CD14-positive monocyte (primary cell): ENCODE measurements at regions not wholly inside any gene's neighbourhood (a gene's known extent, or its start where the extent isn't known, plus 50 kb on each side); places are given as distances from the start of the nearest gene placed in this dataset.

ENCODE experiments used
- DNase-seq, 3 donors: peaks; one replicate each; pipeline ENCODE4 v3.0.0-alpha.2; 2011 to 2022
- H2AFZ ChIP-seq: 2 replicates; pipeline ENCODE4 v1.6.0; 2012; ENCODE audit warnings: mild to moderate bottlenecking, low read depth, low read length, inconsistent platforms; ENCODE audit not compliant: insufficient read depth, poor library complexity, severe bottlenecking
- H3K27ac ChIP-seq, 2 donors: 1 replicate in 1 of 2; 2 replicates in 1 of 2; pipeline ENCODE4 v1.5.1; 2012 to 2013; ENCODE audit warnings: low read length in 2 of 2, control low read depth in 1 of 2, inconsistent platforms in 1 of 2, low read depth in 1 of 2, mild to moderate bottlenecking in 1 of 2
- H3K27me3 ChIP-seq, 2 donors: one replicate each; pipeline versions ENCODE4 v1.6.0 to v1.6.1; 2011 to 2013; ENCODE audit warnings: low read length in 2 of 2; ENCODE audit not compliant: control insufficient read depth in 2 of 2, insufficient read depth in 2 of 2
- H3K36me3 ChIP-seq, 2 donors: replicated peaks in 1 of 2; 1 replicate in 1 of 2; 2 replicates in 1 of 2; pipeline versions ENCODE4 v1.5.1 to v1.6.1; 2012 to 2013; ENCODE audit warnings: low read length in 2 of 2, control low read depth in 1 of 2, inconsistent platforms in 1 of 2, mild to moderate bottlenecking in 1 of 2; ENCODE audit not compliant: insufficient read depth in 2 of 2, control insufficient read depth in 1 of 2
- H3K4me1 ChIP-seq, 2 donors: 1 replicate in 1 of 2; 2 replicates in 1 of 2; pipeline versions ENCODE4 v1.5.1 to v1.6.1; 2012 to 2013; ENCODE audit warnings: low read length in 2 of 2, control low read depth in 1 of 2, inconsistent platforms in 1 of 2, mild to moderate bottlenecking in 1 of 2, moderate library complexity in 1 of 2; ENCODE audit not compliant: insufficient read depth in 2 of 2, control insufficient read depth in 1 of 2
- H3K4me2 ChIP-seq: replicated peaks from 2 replicates; pipeline ENCODE3; 2012; ENCODE audit warnings: low read length, moderate library complexity, mild to moderate bottlenecking; ENCODE audit not compliant: poor library complexity, severe bottlenecking; ENCODE audit errors: extremely low read depth
- H3K4me3 ChIP-seq, 3 experiments: fragments of 200-600 bp in 1 of 3; sonication (generic) in 1 of 3; replicated peaks in 1 of 3; 1 replicate in 2 of 3; 2 replicates in 1 of 3; pipeline ENCODE4 v1.5.1; 2011 to 2013; ENCODE audit warnings: low read length in 3 of 3, mild to moderate bottlenecking in 3 of 3, control low read depth in 2 of 3, low read depth in 2 of 3, inconsistent platforms in 1 of 3, moderate library complexity in 1 of 3
- H3K79me2 ChIP-seq: 2 replicates; pipeline ENCODE4 v1.6.0; 2012; ENCODE audit warnings: mild to moderate bottlenecking, control low read depth, inconsistent platforms, low read length, moderate library complexity; ENCODE audit not compliant: insufficient read depth
- H3K9ac ChIP-seq: 2 replicates; pipeline ENCODE4 v1.6.0; 2017; ENCODE audit warnings: low read length, mild to moderate bottlenecking; ENCODE audit not compliant: insufficient read depth, poor library complexity, severe bottlenecking
- H3K9me3 ChIP-seq, 2 donors: replicated peaks in 1 of 2; 1 replicate in 1 of 2; 2 replicates in 1 of 2; pipeline versions ENCODE4 v1.5.1 to v1.6.1; 2012 to 2013; ENCODE audit warnings: low read length in 2 of 2, control low read depth in 1 of 2; ENCODE audit not compliant: control insufficient read depth in 1 of 2, insufficient read depth in 1 of 2
- H4K20me1 ChIP-seq: 2 replicates; pipeline ENCODE4 v1.6.0; 2012; ENCODE audit warnings: mild to moderate bottlenecking, low read length, control low read depth, moderate library complexity; ENCODE audit not compliant: insufficient read depth
- H3K27ac Mint-ChIP-seq, 7 donors: one replicate each; pipeline ENCODE4 v1.8.0; 2020; ENCODE audit warnings: mild to moderate bottlenecking in 7 of 7, mixed read lengths in 7 of 7, moderate library complexity in 6 of 7, inconsistent platforms in 2 of 7
- H3K27me3 Mint-ChIP-seq, 3 donors: one replicate each; pipeline ENCODE4 v1.8.0; 2021 to 2022; ENCODE audit warnings: low read depth in 3 of 3, mild to moderate bottlenecking in 3 of 3, mixed read lengths in 3 of 3, moderate library complexity in 3 of 3, inconsistent platforms in 1 of 3
- H3K36me3 Mint-ChIP-seq, 2 donors: one replicate each; pipeline ENCODE4 v1.8.0; 2020; ENCODE audit warnings: mixed read lengths in 2 of 2, inconsistent platforms in 1 of 2, mild to moderate bottlenecking in 1 of 2
- H3K4me1 Mint-ChIP-seq: one replicate; pipeline ENCODE4 v1.8.0; 2020; ENCODE audit warnings: mild to moderate bottlenecking, mixed read lengths
- H3K4me3 Mint-ChIP-seq, 2 donors: one replicate each; pipeline ENCODE4 v1.8.0; 2020; ENCODE audit warnings: mild to moderate bottlenecking in 2 of 2, mixed read lengths in 2 of 2, moderate library complexity in 1 of 2
- H3K9me3 Mint-ChIP-seq, 7 donors: one replicate each; pipeline ENCODE4 v1.8.0; 2020 to 2022; ENCODE audit warnings: mixed read lengths in 7 of 7, mild to moderate bottlenecking in 6 of 7, moderate library complexity in 6 of 7, inconsistent platforms in 2 of 7
- CTCF ChIP-seq: fragments of 200-600 bp; IDR thresholded peaks from one replicate; pipeline ENCODE4 v1.8.0; 2022; ENCODE audit warnings: antibody characterized with exemption, mild to moderate bottlenecking
- WGBS: methylation state at CpG from one replicate; pipeline ENCODE4 v1.1.5; 2013; ENCODE audit warnings: missing lambda C conversion rate; ENCODE audit not compliant: insufficient coverage; 5-methylcytosine and 5-hydroxymethylcytosine counted together
- intact Hi-C, 2 donors: fragments of 100-400 bp; cut with micrococcal nuclease; formaldehyde crosslinking; loops; one replicate each; pipeline versions ENCODE4 v1.15.0 to v1.15.1; 2023

- no peak overlapping the region for H3K27ac ChIP-seq
- no peaks in the 10 kb centered on the region for H4K20me1 ChIP-seq
- H3K27ac Mint-ChIP-seq = no peak overlapping the region
- no peak for DNase-seq
- H3K27me3 Mint-ChIP-seq = peaks cover 0 to 5% (median 1%) of the 10 kb centered on the region in 3 donors
- H2AFZ ChIP-seq = no peak overlapping the region
- no peak overlapping the region for H3K9ac ChIP-seq
- intact Hi-C loops = no loop called here
- no peaks in the 10 kb centered on the region for H3K36me3 ChIP-seq
- H3K9me3 ChIP-seq = peaks cover 0 to 6% of the 10 kb centered on the region in 2 donors
- no peaks in the 10 kb centered on the region for H3K27me3 ChIP-seq
- H3K4me1 ChIP-seq = no peaks in the 10 kb centered on the region
- H3K4me3 Mint-ChIP-seq = no peak overlapping the region
- H3K4me3 ChIP-seq = no peak overlapping the region
- no peak overlapping the region for H3K4me2 ChIP-seq
- H3K4me1 Mint-ChIP-seq = no peaks in the 10 kb centered on the region
- no peaks in the 10 kb centered on the region for H3K36me3 Mint-ChIP-seq
- WGBS = 80% methylated on average over 1 of the region's 3 CpGs
- H3K79me2 ChIP-seq = no peaks in the 10 kb centered on the region
- TF ChIP-seq CTCF = no peak
- H3K9me3 Mint-ChIP-seq = peaks cover 0 to 11% (median 4%) of the 10 kb centered on the region in 7 donors
Observed at GRCh38 chr9:14391620-14392019, 77.7 kb upstream of the NFIB start.

- H3K27me3 ChIP-seq = no peaks in the 10 kb centered on the region
- Mint-ChIP-seq H3K36me3 (no peaks in the 10 kb centered on the region), H3K4me3 (no peak overlapping the region), H3K27ac (no peak overlapping the region), H3K4me1 (no peaks in the 10 kb centered on the region), H3K27me3 (peaks cover 0 to 2% (median 0%) of the 10 kb centered on the region in 3 donors), H3K9me3 (peaks cover 0 to 11% (median 5%) of the 10 kb centered on the region in 7 donors)
- H3K79me2 ChIP-seq = no peaks in the 10 kb centered on the region
- H2AFZ ChIP-seq = no peak overlapping the region
- H4K20me1 ChIP-seq = no peaks in the 10 kb centered on the region
- peaks cover 0 to 6% of the 10 kb centered on the region in 2 donors for H3K9me3 ChIP-seq
- H3K27ac ChIP-seq = no peak overlapping the region
- no CpG with 5 or more reads among the region's 2 CpGs for WGBS
- H3K4me1 ChIP-seq = no peaks in the 10 kb centered on the region
- H3K4me2 ChIP-seq = no peak overlapping the region
- TF ChIP-seq CTCF = no peak
- intact Hi-C loops = no loop called here
- DNase-seq = no peak
- H3K9ac ChIP-seq = no peak overlapping the region
- no peak overlapping the region for H3K4me3 ChIP-seq
- no peaks in the 10 kb centered on the region for H3K36me3 ChIP-seq
Observed at GRCh38 chr9:14389657-14390056, 75.7 kb upstream of the NFIB start.
